ENCODE measurements at regions not wholly inside any gene's neighbourhood (a gene's known extent, or its start where the extent isn't known, plus 50 kb on each side); places are given as distances from the start of the nearest gene placed in this dataset.

DNA sequence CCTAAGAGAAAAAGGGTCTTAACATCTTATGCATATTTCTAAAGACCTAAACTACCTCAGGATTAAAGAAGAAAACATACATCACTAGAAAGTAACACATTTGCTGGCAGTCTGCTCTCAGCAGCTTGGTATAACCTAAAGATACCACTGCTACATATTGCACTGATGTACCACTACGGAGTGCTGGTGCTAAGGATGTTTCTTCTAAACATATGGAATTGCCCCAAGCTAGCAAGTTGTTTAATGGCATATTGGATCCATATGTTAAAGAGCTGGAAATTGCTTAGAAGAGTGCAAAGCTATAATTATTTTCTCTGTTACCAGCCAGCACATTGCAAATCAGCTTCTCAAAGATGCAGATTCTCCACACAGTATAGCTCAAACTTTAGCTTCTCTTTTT, 436.5 kb upstream of the GALNTL6 start:
- TF ChIP-seq RAD51 (IDR thresholded peaks at IDR 0.05; ENCODE audit: borderline replicate concordance, low read depth) (no peak), MCM5 (IDR thresholded peaks at IDR 0.05; ENCODE audit: low read depth) (no peak)
- TF ChIP-seq, protein P1, sequence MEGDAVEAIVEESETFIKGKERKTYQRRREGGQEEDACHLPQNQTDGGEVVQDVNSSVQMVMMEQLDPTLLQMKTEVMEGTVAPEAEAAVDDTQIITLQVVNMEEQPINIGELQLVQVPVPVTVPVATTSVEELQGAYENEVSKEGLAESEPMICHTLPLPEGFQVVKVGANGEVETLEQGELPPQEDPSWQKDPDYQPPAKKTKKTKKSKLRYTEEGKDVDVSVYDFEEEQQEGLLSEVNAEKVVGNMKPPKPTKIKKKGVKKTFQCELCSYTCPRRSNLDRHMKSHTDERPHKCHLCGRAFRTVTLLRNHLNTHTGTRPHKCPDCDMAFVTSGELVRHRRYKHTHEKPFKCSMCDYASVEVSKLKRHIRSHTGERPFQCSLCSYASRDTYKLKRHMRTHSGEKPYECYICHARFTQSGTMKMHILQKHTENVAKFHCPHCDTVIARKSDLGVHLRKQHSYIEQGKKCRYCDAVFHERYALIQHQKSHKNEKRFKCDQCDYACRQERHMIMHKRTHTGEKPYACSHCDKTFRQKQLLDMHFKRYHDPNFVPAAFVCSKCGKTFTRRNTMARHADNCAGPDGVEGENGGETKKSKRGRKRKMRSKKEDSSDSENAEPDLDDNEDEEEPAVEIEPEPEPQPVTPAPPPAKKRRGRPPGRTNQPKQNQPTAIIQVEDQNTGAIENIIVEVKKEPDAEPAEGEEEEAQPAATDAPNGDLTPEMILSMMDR (IDR thresholded peaks at IDR 0.05 in 2 of 3, conservative IDR thresholded peaks at IDR 0.05 in 1 of 3; ENCODE audit: insufficient read depth in 2 of 3, low read depth in 1 of 3, low read length in 3 of 3) = no peak
- TF ChIP-seq, protein P2, sequence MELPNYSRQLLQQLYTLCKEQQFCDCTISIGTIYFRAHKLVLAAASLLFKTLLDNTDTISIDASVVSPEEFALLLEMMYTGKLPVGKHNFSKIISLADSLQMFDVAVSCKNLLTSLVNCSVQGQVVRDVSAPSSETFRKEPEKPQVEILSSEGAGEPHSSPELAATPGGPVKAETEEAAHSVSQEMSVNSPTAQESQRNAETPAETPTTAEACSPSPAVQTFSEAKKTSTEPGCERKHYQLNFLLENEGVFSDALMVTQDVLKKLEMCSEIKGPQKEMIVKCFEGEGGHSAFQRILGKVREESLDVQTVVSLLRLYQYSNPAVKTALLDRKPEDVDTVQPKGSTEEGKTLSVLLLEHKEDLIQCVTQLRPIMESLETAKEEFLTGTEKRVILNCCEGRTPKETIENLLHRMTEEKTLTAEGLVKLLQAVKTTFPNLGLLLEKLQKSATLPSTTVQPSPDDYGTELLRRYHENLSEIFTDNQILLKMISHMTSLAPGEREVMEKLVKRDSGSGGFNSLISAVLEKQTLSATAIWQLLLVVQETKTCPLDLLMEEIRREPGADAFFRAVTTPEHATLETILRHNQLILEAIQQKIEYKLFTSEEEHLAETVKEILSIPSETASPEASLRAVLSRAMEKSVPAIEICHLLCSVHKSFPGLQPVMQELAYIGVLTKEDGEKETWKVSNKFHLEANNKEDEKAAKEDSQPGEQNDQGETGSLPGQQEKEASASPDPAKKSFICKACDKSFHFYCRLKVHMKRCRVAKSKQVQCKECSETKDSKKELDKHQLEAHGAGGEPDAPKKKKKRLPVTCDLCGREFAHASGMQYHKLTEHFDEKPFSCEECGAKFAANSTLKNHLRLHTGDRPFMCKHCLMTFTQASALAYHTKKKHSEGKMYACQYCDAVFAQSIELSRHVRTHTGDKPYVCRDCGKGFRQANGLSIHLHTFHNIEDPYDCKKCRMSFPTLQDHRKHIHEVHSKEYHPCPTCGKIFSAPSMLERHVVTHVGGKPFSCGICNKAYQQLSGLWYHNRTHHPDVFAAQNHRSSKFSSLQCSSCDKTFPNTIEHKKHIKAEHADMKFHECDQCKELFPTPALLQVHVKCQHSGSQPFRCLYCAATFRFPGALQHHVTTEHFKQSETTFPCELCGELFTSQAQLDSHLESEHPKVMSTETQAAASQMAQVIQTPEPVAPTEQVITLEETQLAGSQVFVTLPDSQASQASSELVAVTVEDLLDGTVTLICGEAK (IDR thresholded peaks at IDR 0.05) = no peak
- TF ChIP-seq, protein P2 (CRISPR knock-in tag; IDR thresholded peaks at IDR 0.05) = no peak

Data from K562 (cell line).